HG02938 (cell line): ENCODE measurements at regions not wholly inside any gene's neighbourhood (a gene's known extent, or its start where the extent isn't known, plus 50 kb on each side); places are given as distances from the start of the nearest gene placed in this dataset.

Experiments
- ATAC-seq: cut with Tn5 transposase; IDR thresholded peaks from one replicate; pipeline ENCODE4 v1.9.1; 2021; ENCODE audit warnings: mild to moderate bottlenecking, moderate library complexity; ENCODE audit not compliant: unreplicated experiment

- ATAC-seq = no peak
These were observed 496.4 kb upstream of the LRRC4C start for GRCh38 chr11:41955635-41956400.

DNA sequence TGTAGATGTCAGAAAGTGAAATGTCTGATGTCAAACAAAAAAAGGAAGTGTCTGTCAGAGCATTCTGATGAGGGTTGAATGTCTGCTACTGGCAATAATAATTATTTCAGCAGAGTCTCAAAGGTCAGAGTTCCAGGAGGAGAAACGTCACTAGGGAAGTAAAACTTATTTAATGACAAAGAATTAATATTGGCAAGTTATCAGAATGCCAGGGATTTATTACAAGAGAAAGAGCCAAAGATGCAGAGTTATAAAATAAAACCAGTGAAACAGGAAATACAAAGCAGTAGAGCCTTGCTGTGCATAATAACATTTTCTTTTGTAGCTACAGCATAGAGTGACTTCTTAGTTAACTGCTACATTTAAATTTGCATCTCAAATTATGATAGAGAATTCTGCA, 504.0 kb upstream of the LRRC4C start:
- ATAC-seq = no peak

- ATAC-seq = no peak
These were observed 511.2 kb upstream of the LRRC4C start for GRCh38 chr11:41970681-41971080.

GRCh38 chr11:41971592-41971991, 512.1 kb upstream of the LRRC4C start:
- ATAC-seq = no peak

GRCh38 chr11:41978945-41979344, 519.5 kb upstream of the LRRC4C start:
- no peak for ATAC-seq

GRCh38 chr11:41980741-41981140, 521.3 kb upstream of the LRRC4C start:
- ATAC-seq = no peak

DNA sequence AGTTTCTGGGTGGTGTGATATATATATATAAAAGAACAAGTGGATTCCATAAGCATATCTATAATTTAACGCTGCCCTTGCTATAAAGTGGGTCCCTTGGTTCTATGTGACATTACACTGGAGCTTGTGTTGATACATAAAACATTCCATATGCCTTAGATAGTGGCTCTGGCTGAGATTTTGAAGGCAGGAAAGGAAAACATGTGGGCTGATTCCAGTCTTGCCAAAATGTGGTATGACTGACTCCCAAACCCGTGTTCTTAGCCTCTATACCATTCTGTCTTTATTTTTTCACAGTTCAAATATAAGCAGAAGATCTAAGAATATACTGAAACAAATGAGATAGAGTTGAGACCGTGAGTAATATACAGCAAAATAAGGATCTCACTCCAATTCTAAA, 522.8 kb upstream of the LRRC4C start:
- ATAC-seq = no peak

GRCh38 chr11:41982975-41983374, 523.5 kb upstream of the LRRC4C start:
- ATAC-seq = no peak

GRCh38 chr11:41983475-41983874, 524.0 kb upstream of the LRRC4C start:
- no peak for ATAC-seq

- ATAC-seq = no peak
These were observed 524.6 kb upstream of the LRRC4C start for GRCh38 chr11:41984023-41984422.

GRCh38 chr11:41985799-41986198, 526.3 kb upstream of the LRRC4C start:
- no peak for ATAC-seq

- no peak for ATAC-seq
These were observed 529.6 kb upstream of the LRRC4C start for GRCh38 chr11:41988951-41989572.

DNA sequence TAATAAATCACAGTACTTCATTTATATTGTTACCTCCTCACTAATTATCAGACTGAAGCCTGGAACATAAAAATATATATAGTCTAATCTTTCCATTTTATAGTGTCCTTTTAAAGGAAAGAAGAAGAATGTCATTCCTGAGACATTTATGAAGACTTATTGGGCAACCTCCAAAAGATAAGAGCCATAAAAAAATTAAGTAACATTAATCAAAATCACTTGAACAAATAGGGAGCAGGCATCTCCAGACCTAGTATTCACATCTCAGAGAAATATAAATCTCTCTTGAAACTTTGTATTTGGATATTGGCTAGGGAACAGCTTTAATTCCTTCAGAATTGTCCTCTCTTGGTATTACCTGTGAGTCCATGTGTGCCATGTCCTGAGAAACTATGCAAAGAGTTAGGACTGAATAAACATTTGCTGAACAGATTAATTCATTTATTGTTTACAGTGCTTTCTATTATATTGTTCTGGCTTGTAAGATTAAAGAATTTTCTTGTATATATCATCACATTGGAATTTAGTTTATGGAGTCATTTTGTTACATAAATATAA, 530.5 kb upstream of the LRRC4C start:
- ATAC-seq = no peak

- no peak for ATAC-seq
These were observed 537.1 kb upstream of the LRRC4C start for GRCh38 chr11:41996533-41996932.

GRCh38 chr11:41997844-41998401, 538.5 kb upstream of the LRRC4C start:
- no peak for ATAC-seq

- ATAC-seq = no peak
These were observed 539.6 kb upstream of the LRRC4C start for GRCh38 chr11:41999066-41999465.

- ATAC-seq = no peak
These were observed 544.3 kb upstream of the LRRC4C start for GRCh38 chr11:42003801-42004200.

- no peak for ATAC-seq
These were observed 547.3 kb upstream of the LRRC4C start for GRCh38 chr11:42006766-42007165.

DNA sequence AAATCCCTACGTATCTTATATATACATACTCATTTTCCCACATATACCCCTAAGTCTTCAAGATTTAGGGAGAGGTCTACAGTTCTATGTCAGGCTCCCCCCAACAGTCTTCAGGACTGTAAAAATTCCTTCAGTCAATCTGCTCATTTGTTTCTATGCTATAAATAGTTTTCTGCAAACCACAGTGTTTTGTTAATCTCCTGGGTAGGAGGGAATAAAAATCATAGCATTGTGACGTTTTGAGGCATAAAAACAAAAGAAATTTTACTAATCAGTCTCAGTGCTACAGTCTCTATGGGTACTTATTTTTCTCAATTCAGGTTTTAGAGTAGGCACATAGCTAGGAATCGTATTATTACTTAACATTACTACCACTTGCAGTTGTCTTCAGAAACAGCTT, 552.8 kb upstream of the LRRC4C start:
- no peak for ATAC-seq

DNA sequence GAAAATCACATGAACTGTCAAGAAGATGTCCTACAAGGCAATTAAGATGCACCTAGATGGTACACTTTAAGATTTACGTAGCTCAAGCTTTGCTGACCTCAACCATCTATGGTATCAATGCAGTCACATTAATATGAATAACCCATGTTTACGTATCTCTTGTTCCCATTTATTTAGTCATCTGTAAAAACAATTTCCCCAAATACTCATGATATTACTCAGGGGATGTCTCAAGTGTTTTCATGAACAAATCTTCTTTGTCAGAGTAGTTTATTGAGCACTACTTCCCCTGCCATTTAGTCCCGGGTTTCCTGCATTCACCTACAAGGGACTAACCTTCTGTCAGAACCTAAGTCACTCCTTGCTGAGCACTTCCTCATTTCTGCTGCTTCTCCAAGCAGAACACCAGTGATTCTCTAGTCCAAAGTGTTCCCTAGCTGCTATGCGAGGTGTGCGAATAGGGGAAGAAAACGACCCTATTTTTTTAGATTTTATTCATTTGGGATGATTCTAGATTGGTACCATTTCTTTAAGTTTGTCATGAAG, 554.3 kb upstream of the LRRC4C start:
- no peak for ATAC-seq

GRCh38 chr11:42021911-42022310, 562.5 kb upstream of the LRRC4C start:
- ATAC-seq = no peak

GRCh38 chr11:42023267-42023666, 563.8 kb upstream of the LRRC4C start:
- ATAC-seq = no peak
